DMS53 treated with DMSO at 0.1 percent for 48 hours (cell line): ENCODE measurements at regions not wholly inside any gene's neighbourhood (a gene's known extent, or its start where the extent isn't known, plus 50 kb on each side); places are given as distances from the start of the nearest gene placed in this dataset.

Experiments used
- DNase-seq: peaks from one replicate; lab custom pipeline; 2025; ENCODE audit not compliant: unreplicated experiment; lab: John Stamatoyannopoulos, UW

DNA sequence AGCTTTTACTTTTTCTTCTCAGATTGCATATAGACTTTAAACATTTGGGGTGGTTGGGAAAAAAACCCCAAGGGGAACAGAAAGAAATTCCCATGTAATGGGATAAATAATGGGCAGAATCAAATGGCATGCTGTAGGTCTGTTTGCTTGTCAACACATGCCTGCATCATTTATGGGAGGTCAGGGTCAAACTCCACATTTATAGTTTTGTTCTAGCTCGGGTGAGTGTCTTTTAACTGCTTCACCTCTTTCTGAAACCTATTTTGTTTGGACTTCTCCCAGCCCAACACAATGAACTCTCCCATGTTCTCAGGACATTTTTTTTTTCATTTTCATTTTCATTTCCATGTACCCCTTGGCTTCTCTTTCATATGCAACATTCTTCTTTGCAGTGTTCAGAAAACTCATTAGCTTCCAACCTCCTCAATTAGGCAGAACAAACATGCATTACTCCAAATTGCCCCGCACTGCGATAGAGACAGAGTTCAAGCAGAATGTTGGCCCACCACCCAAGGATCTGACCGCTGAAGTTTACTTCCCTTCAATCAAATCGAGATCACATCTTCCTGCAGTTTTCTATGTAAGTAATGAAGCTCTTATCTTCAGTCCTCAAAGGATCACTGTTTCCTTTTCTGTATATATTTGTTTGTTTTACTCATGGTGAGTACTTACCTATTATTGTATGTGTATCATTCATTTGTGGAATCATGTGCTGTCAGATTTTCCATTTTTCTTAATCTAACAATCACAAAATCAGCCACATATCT, 354.6 kb downstream of the ZSWIM6 start:
- no peak for DNase-seq

DNA sequence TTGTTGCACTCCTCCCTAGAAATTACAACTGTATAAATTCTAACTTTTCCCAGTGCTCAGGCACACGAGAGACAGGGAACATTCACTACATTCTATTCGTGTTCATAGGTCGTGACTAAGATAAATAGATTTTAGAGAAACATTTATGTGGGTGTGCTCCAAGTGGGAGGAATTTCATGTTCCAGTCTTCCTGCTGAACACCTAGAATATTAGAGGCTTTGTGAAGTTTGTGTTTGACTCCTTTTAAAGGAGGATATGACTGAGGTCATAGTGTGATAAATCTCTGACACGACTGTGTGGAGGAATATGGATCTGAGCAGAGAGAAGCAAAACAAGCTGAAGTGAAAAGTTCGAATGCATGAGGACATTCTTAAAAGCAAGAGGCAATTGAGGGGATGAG, 355.3 kb downstream of the ZSWIM6 start:
- no peak for DNase-seq

DNA sequence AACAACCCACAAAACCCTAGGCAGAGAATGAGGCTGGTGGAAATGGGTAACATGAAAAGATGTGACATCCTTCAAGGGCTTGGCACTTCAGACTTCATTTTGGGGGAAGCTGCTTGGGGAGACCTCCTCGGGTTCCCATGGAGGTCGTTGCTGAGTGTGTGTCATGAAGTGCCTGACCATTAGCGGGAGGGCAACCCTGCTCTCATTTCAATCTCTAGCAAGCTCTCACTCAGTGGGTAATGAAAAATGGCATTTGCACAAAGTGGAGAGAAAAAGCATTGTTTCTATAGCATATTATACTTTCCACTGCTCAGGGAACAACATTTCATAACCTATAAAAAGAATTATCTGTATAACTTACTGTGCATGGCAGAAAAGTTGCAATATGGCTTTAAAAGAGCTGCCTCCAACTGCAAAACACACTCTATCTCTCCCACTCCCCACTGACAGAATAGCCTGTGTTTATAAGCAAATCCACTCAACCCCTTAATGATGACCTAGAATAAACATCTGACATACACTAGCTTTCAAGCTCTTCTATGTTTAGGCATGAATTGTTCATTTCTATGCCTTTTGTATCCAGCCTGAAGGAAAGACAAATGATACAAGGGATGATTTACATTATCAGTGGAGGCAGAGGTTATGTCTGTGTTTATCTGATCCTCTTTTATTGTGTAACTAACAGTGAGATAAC, 357.2 kb downstream of the ZSWIM6 start:
- no peak for DNase-seq

DNA sequence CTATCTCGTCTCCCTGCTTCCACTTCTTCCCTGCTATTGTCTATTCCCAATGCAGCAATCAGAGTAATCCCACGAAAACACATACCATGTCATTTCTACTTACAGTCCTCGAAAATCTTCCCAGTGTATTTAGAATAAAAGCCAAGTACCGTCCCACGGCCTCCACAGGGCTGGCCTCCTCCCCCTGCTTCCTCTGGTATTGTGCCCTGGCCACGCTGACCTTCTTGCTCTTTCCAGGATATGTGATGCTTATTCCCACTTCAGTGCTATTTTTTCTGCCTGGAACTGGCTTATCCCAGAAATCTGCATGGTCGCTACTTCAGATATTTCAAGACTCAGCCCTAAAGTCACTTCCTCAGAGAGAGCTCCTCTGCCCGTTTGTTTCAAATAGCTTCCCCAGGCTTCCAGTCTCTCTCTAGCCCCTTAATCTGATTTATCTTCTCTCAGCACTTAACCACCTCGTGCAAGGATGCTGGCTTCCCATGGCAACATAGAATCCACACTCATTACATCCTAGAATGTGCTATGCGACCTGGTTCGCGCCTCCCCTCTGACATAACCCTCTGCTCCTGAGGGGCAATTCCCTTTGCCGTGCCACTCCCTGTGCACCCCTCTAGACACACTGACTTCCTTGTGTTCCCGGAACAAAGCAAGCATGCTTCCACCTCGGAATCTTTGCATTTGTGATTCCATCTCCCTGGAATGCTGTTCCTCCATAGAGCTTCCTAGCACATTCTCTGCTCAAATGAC, 365.9 kb downstream of the ZSWIM6 start:
- DNase-seq = no peak

DNA sequence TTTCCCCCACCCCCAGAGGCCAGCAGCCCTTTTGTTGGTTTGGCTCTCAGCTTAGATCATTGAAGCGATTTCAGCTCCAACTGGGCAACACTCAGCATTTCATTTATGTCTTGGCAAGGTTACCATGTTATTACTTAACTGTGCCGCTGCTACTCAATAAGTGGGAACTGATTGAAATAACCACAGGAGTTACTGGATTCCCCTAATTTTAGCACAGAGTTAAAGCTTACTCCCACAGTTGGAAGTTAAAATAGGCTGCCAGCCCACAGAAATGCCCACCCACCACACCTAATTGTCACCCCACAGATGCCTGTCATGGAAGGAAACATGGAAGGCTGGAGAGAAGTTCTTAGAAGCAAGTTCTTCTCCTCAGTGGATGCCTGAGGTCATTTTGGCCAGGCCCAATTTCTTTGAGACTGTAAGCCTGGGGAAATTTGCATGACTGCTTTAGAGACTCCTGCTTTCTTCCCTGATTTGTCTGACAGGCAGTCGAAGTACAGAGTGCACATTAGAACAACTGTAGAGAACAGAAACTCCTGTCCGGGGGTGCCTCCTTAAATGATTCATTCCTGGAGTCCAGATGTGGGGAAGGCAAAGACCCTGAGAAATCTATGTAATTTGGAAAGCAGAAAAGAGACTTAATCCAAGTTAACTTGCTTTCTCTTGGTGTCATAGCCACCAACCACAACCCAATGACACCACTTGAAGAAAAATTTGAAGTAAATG, 370.0 kb downstream of the ZSWIM6 start:
- DNase-seq = no peak

DNA sequence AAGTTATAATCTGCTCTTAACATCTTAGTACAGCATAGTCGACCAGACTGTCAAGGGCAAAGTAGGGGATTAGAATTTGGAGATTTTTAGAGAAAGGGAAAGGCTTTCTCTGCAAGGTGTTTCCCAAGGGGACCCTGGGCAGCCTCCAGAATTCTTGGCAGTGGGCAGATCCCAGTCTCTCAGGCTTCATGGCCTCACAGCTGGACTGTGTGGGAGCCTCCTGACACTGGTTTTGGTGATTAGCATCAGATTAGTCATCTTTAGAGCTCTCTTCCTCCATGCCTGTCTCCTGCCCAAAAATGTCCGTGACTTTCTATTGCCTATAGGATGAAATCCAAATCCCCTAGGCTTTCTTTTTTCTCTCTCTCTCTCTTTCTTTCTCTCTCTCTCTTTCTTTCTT, 370.7 kb downstream of the ZSWIM6 start:
- DNase-seq = no peak

DNA sequence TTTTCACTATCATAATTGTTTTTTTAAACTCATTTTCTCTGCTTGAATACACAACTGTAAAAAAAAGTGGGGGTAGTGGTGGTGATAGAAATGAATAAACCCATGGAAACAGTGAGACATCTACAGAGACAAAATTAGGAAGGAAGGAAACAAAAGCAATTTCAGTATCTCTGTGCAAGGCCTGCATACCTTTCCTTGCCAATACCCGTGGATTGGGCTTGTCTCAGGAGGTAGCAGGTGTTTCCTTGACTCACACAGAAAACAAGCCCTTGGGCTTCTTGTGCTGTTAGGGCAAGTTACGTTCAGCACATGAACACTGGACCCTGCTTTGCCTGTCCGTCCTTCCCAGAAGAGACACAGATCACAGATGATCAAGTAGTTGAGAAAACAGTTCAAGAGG, 372.2 kb downstream of the ZSWIM6 start:
- no peak for DNase-seq

DNA sequence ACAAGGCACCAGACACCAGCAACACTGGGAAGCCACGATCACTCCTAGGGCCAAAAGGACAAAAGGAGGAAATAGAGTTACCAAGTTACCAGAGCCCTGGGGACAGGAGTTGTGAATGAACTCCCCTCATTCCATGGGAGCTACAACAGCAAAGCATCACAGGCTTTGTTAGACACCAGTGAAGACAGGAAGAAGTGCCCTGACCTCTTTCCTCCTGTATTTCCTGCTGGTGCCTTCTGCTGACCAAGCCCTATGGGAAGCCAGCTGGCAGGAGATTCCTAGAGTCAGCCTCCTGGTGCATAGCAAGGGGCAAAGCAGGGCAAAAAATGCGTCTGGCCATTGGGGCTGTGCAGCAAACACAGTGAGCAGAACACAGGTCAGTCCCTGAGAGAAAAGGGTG, 374.7 kb downstream of the ZSWIM6 start:
- no peak for DNase-seq

DNA sequence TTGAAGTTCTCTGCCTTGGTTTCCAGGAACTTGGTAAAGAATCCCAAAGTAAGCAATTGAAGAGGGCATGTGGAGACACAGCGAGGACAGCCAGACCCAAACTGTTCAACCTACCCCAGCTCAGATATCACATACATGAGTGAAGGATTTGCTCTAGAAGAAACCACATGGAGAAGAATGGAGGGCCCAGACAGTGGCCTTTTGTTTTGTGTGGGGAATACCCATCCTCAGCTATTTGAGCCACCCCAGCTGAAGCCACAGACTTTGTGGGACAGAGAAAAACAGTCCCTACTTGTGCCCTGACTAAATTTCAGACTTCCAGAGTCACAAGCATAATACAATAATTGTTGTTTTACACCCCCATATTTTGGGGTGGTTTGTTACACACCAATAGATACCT, 387.1 kb downstream of the ZSWIM6 start:
- no peak for DNase-seq

DNA sequence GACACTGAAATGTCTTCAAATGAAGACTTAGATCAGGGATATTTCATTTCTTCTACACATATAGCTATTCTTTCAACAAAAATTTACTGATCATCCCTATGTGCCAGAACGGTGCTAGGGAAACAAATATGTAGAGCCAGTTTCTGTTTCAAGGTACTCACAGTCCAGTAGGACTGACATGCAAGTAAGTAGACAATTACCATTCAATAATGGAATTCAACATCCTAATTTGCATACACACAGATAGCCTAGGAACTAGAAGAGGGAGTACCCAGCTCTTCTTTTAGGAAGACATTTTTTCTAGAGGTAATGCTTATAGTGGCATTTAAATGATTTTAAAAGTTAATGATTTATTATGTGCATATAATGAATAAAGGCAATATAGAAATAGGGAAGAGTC, 388.8 kb downstream of the ZSWIM6 start:
- DNase-seq = no peak

DNA sequence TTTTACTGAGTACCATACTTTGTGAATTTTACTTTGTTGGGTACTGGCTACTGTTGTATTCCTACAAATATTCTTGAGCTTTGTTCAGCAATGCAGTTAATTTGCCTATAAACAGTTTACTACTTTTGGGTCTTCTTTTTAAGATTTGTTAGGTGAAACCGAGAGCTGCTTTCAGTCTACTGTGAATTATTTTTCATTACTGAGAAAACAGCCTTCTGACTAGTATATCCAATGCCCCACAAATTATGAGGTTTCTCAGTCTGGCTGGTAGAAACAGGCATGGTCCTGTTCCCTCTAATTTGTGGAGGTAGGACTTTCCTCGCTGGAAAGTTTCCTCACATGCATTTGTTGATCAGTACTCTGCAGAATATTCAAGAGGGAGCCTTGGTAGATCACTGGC, 392.0 kb downstream of the ZSWIM6 start:
- no peak for DNase-seq

DNA sequence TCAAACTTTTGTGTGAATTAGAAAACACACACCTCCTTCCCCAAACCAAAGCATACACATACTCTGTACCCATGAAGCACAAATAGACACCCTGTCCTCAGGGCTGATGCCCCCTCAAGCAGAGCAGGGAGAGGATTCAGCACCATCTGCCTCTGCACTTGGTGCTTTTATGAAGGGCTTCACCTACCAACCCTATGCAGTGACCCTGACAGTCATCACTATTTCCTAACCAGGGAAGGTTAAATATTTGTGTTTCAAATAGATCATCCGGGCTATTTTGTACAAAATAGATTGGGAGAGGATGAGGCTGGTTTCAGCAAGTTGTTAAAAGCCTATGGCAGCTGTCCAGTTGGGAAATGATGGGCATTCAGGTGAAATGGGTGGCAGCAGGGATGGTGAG, 396.2 kb downstream of the ZSWIM6 start:
- no peak for DNase-seq

DNA sequence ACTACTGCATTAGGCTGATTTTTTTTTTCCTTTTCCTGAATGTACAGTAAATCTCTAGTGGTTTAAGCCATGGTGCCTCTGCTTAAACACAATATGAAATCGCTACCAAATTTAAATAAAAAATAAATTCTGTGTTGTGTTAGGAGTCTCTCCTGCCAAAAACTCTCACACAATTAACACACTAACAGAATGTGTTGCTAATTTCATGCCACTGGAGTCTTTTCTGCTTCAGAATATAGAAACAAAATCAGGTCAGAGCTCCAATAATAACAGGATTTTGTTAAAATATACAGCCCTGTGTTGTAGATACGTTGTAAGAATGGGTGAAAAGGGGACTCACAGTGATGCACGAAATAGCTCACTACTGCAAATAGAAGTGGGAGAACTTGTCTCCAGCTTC, 398.8 kb downstream of the ZSWIM6 start:
- DNase-seq = no peak

DNA sequence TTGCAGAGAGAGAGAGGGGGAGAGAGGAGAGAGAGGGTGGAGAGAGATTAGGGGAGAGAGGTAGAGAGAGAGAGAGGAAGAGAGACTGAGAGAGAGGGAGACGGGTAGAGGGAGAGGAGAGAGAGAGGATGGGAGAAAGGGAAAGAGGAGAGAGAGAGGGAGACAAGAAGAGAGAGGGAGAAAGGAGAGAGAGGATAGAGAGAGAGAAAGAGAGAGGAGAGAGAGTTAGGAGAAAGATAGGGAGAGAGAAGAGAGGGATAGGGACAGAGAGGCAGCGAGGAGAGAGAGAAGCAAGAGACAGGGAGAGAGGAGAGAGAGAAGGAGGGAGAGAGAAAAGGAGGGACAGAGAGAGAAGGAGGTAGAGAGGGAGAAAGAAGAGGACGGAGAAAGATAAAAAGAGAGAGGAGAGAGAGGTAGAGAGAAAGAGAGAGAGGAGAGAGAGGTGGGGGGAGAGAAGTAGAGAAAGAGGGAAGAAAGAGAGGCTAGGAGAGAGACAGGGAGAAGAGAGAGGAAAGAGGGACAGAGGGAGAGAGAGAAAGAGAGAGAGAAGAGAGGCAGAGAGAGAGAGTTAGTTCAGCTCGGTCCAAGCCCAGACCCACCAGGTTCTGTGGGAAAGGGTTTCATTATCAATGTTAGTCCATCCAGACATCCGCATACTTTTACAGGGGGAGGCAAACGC, 399.3 kb downstream of the ZSWIM6 start:
- DNase-seq = no peak

DNA sequence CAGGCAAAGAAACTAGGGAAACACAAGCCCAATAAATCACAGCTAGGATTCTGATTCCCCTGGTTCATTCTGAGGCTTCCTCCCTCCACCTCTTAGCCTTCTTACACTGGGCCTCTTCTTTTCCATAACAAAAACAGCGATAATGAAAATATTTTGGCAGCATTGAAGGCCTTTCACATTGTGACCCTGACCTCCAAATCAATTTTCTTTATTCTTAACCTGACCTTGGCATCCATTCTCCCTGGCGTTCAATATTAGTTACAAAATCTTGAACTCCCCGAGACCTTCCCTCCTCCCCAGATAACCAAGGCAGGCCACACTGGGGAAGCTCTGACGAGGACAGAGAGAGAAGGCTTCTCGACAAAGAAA, 399.9 kb downstream of the ZSWIM6 start:
- DNase-seq = no peak

DNA sequence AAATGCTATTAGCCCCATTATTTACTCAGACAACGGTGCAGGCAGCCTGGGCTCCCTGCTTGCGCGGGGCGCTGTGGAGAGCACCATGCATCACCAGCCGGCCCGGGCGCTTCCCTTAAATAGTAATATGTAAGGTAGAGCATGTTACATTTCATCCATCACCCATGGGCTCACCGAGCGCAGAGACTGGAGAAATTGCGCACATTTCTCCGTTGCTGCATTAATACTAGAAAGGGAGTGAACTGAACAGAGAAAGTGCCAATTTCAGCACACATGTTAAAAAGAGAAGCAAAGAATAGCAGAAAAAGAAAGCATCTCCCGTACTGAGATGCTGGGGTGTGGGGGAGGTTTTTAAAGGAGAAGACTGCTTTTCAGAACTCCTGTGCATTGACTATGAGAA, 400.3 kb downstream of the ZSWIM6 start:
- DNase-seq = no peak

DNA sequence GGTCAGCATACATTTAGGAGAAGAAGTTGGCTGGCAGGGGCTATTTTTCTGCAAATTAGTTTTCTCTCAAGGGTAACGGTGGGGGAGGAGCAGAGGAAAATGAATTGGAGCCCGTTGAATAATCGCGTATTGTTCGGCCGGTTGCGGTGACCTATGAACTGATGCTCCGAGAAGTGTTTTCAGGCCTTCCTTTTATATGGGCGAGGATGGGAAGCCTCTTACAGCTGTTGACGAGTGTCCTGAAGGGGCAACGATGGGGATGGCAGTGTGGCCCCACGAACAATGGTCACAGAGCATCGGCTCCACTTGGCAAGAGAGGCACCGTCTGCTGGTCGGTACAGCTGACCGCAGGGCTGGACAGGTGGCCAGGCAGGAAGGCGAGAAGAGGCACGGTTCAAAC, 400.7 kb downstream of the ZSWIM6 start:
- DNase-seq = no peak

DNA sequence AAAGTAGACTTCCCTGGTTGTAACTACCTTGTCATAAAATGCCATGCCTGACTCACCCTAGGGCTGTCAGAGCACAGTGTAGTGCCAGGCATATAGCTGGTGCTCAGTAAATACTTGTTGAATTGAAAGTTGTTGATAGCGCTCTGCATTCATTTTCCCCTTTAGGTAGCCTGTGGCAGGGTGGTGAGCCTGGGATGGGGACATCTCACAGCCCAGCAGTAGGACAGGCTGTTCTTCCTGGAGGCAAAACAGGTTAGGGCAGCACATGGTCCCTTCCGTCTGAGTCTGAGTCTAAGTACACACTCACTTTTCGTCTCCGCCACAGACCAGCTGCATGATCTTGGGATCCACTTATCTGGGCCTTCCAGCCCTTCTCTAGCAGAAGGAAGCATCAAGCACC, 401.9 kb downstream of the ZSWIM6 start:
- no peak for DNase-seq

DNA sequence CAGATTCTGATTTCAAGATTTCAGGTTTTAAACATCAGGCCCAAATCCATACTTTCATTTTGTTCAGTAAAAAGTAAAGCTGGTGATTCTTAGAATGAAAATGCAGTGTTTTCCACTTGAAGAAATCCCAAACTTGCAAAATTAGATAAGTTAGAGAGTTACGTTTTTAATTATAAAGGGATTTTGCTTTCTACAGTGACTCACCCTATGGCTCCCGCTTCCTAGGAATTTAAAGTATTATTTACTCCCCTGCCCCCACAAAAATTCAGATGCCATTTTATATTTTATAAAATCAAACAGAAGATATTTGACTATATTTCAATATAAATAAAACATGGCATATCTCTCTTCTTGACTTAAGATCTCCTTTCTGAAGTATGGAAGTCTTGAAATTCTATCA, 402.9 kb downstream of the ZSWIM6 start:
- no peak for DNase-seq

DNA sequence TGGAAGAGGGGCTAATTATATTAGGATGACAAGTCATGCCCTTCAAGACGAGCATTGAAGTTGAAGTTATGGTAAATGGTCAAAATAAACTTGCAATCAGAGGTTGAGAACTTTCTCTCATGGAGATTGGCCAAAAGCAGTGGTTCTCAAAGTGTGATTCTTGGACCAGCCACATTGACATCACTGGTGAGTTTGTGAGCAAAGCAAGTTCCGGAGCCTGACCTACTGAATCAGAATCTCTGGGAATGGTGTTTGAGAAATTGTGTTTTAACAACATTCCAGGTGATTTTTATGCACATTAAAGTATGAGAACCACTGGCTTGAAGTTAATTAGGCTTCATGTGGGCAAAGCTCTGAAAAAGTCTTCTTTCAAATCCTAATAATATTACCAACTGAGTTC, 403.5 kb downstream of the ZSWIM6 start:
- no peak for DNase-seq

DNA sequence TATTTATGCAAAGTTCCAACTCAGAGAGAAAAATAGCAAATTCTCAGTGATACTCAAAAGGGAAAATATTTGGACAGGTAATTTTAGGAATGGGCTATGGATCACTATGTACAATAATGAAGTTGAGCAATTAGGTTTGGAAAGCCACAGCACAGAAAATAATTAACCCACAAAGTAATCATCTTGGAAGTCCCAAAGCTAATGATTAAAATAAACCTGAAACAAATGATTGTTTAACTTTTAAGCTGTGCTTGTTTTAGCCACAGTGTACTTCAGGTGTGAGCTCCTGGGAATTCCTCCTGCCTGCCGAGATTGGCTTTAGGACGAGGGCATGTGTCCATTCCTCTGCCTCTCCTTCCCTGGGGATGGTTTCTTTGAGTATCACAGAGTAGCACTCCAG, 403.9 kb downstream of the ZSWIM6 start:
- no peak for DNase-seq
